Endothelial cell of umbilical vein (primary cell): ENCODE measurements at regions not wholly inside any gene's neighbourhood (a gene's known extent, or its start where the extent isn't known, plus 50 kb on each side); places are given as distances from the start of the nearest gene placed in this dataset.

Source experiments
- JUN ChIP-seq: IDR thresholded peaks from 2 replicates; pipeline ENCODE4 v1.6.1; 2011; ENCODE audit warnings: borderline replicate concordance, low read depth; ENCODE audit not compliant: insufficient read length, insufficient read depth
- MYC ChIP-seq: IDR thresholded peaks from one replicate; pipeline ENCODE4 v1.6.1; 2011; ENCODE audit warnings: mild to moderate bottlenecking, low read depth, low read length
- POLR2A ChIP-seq: IDR thresholded peaks from 2 replicates; pipeline ENCODE4 v1.6.1; 2012; ENCODE audit warnings: low read depth, mild to moderate bottlenecking, control low read depth, low read length
- POLR2AphosphoS5 ChIP-seq: IDR thresholded peaks from 2 replicates; pipeline ENCODE4 v1.6.1; 2012; ENCODE audit warnings: low read depth, mild to moderate bottlenecking, control low read depth, low read length, moderate library complexity; ENCODE audit not compliant: insufficient read depth
- TF ChIP-seq, protein P1 (sequence below), 2 donors: IDR thresholded peaks; 1 replicate in 1 of 2; 2 replicates in 1 of 2; pipeline ENCODE4 v1.5.1; 2011; ENCODE audit warnings: low read length in 2 of 2, mild to moderate bottlenecking in 2 of 2, moderate library complexity in 2 of 2, control low read depth in 1 of 2, inconsistent platforms in 1 of 2, low read depth in 1 of 2; ENCODE audit not compliant: insufficient read depth in 1 of 2; ENCODE audit errors: extremely low read depth in 1 of 2

DNA sequence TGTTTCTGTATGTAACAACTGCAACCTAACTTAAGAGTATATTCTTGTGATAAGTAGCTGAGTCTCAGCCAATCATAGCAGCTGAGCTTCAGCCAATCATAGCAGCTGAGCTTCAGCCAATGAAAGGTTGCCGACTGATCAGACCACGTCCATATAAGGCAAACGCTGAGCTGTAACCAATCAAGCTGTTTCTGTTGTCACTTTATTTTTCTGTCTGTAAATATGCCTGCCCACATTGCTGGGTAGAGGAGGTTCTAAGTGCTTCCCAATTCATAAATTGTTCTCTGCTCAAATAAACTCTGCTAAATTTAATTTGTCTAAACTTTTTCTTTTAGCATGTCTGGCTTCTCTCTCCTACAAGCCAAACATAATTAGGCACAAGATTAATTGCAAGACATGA, 231.5 kb upstream of the TCF4 start:
- TF ChIP-seq, protein P1, sequence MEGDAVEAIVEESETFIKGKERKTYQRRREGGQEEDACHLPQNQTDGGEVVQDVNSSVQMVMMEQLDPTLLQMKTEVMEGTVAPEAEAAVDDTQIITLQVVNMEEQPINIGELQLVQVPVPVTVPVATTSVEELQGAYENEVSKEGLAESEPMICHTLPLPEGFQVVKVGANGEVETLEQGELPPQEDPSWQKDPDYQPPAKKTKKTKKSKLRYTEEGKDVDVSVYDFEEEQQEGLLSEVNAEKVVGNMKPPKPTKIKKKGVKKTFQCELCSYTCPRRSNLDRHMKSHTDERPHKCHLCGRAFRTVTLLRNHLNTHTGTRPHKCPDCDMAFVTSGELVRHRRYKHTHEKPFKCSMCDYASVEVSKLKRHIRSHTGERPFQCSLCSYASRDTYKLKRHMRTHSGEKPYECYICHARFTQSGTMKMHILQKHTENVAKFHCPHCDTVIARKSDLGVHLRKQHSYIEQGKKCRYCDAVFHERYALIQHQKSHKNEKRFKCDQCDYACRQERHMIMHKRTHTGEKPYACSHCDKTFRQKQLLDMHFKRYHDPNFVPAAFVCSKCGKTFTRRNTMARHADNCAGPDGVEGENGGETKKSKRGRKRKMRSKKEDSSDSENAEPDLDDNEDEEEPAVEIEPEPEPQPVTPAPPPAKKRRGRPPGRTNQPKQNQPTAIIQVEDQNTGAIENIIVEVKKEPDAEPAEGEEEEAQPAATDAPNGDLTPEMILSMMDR (IDR thresholded peaks at IDR 0.05; ENCODE audit: extremely low read depth in 1 of 2, insufficient read depth in 1 of 2, low read depth in 1 of 2, low read length in 2 of 2): no peak
- TF ChIP-seq JUN: no peak
- no peak for TF ChIP-seq MYC
- no peak for TF ChIP-seq POLR2AphosphoS5
- no peak for TF ChIP-seq POLR2A
